ENCODE measurements at regions not wholly inside any gene's neighbourhood (a gene's known extent, or its start where the extent isn't known, plus 50 kb on each side); places are given as distances from the start of the nearest gene placed in this dataset.

GRCh38 chr15:53910852-53911251, 67.4 kb upstream of the UNC13C start (continued):
- no peak for TF ChIP-seq RFX5 (IDR thresholded peaks at IDR 0.05; ENCODE audit: low read depth, low read length)
- no peak for TF ChIP-seq NBN (IDR thresholded peaks at IDR 0.05)
- TF ChIP-seq ETV6 (conservative IDR thresholded peaks at IDR 0.05 in 1 of 2, IDR thresholded peaks at IDR 0.05 in 1 of 2; ENCODE audit: borderline replicate concordance in 1 of 2, low read depth in 1 of 2), result no peak
- no peak for TF ChIP-seq NR2C1 (IDR thresholded peaks at IDR 0.05)
- TF ChIP-seq ATF2 (IDR thresholded peaks at IDR 0.05; ENCODE audit: low read length), result no peak
- TF ChIP-seq SIN3A (IDR thresholded peaks at IDR 0.05; ENCODE audit: low read depth, low read length), result no peak
- TF ChIP-seq SMC3 (IDR thresholded peaks at IDR 0.05; ENCODE audit: borderline replicate concordance, low read length), result no peak
- no peak for TF ChIP-seq SIX5 (IDR thresholded peaks at IDR 0.05; ENCODE audit: low read depth, low read length, severe bottlenecking)
- TF ChIP-seq SPI1 (IDR thresholded peaks at IDR 0.05; ENCODE audit: borderline replicate concordance, insufficient read depth, low read depth, low read length), result no peak
- TF ChIP-seq SREBF1 (IDR thresholded peaks at IDR 0.05; ENCODE audit: low read length), result no peak
- TF ChIP-seq TCF7 (IDR thresholded peaks at IDR 0.05; ENCODE audit: borderline replicate concordance), result no peak
- TF ChIP-seq FOS (IDR thresholded peaks at IDR 0.05; ENCODE audit: borderline replicate concordance, extremely low read depth, insufficient read length), result no peak
- TF ChIP-seq CHD1 (IDR thresholded peaks at IDR 0.05; ENCODE audit: low read depth, low read length), result no peak

GRCh38 chr15:53910236-53910849, 67.9 kb upstream of the UNC13C start:
- H3K36me3 ChIP-seq (ENCODE audit: control insufficient read depth in 2 of 2, insufficient read depth in 2 of 2, low read length in 1 of 2), result no peaks in the 10 kb centered on the region
- no peak for ATAC-seq
- no peaks in the 10 kb centered on the region for H3K27me3 ChIP-seq (replicated peaks in 1 of 2; ENCODE audit: control insufficient read depth in 2 of 2, insufficient read depth in 2 of 2, low read length in 1 of 2)
- H2AFZ ChIP-seq (ENCODE audit: control insufficient read depth, low read depth, low read length), result no peak overlapping the region
- H4K20me1 ChIP-seq (ENCODE audit: control insufficient read depth, insufficient read depth), result no peaks in the 10 kb centered on the region
- no peaks in the 10 kb centered on the region for H3K9me3 ChIP-seq (replicated peaks; ENCODE audit: control insufficient read depth, insufficient read depth, low read length)
- no peak overlapping the region for H3K9ac ChIP-seq (ENCODE audit: control insufficient read depth, insufficient read depth, low read length)
- intact Hi-C loops (cut with micrococcal nuclease; ENCODE audit: unreplicated experiment), result no loop called here
- ChIA-PET POLR2A (no interaction called here), SMC1A (ENCODE audit: uncharacterized antibody, unreplicated experiment) (interaction anchor here (1.1 kb wide), 1 partner anchor 10 kb away, joined by 5 read pairs; no protein-coding TSS in a partner anchor), RAD21 (ENCODE audit: unreplicated experiment) (no interaction called here), CTCF (no interaction called here)
- WGBS (ENCODE audit: insufficient coverage, insufficient replicate concordance, low lambda C conversion rate, missing lambda C conversion rate), result 51% methylated on average over 12 of the region's 12 CpGs
- no peak overlapping the region for H3K4me2 ChIP-seq (ENCODE audit: control insufficient read depth, insufficient read depth)
- no peak overlapping the region for H3K27ac ChIP-seq (ENCODE audit: control insufficient read depth, insufficient read depth)
- in situ Hi-C loops (cut with MboI), result no loop called here
- no peaks in the 10 kb centered on the region for H3K4me1 ChIP-seq (ENCODE audit: control insufficient read depth, insufficient read depth, low read length)
- no peak overlapping the region for H3K4me3 ChIP-seq
- BruUV-seq (replicated peaks), result no TSS peak
- DNase-seq (ENCODE audit: low read depth, low spot score), result no peak
- H3K79me2 ChIP-seq (ENCODE audit: control insufficient read depth, insufficient read depth, low read length), result no peaks in the 10 kb centered on the region
- FAIRE-seq, result no peak
- no peak for TF ChIP-seq MYB (IDR thresholded peaks at IDR 0.05; ENCODE audit: borderline replicate concordance, low read depth, low read length)
- TF ChIP-seq WRNIP1 (IDR thresholded peaks at IDR 0.05; ENCODE audit: borderline replicate concordance, low read depth, low read length), result no peak
- no peak for TF ChIP-seq PML (IDR thresholded peaks at IDR 0.05; ENCODE audit: low read length)
- TF ChIP-seq SPI1 (IDR thresholded peaks at IDR 0.05; ENCODE audit: borderline replicate concordance, insufficient read depth, low read depth, low read length), result no peak
- no peak for TF ChIP-seq NFXL1 (IDR thresholded peaks at IDR 0.05; ENCODE audit: borderline replicate concordance)
- no peak for TF ChIP-seq TARDBP (IDR thresholded peaks at IDR 0.05; ENCODE audit: borderline replicate concordance)
- no peak for TF ChIP-seq MEF2A (IDR thresholded peaks at IDR 0.05; ENCODE audit: insufficient read depth, low read depth, low read length)
- no peak for TF ChIP-seq RB1 (IDR thresholded peaks at IDR 0.05; ENCODE audit: borderline replicate concordance)
- TF ChIP-seq HSF1 (IDR thresholded peaks at IDR 0.05; ENCODE audit: low read depth, low read length), result no peak
- TF ChIP-seq BRCA1 (IDR thresholded peaks at IDR 0.05; ENCODE audit: low read depth, low read length), result no peak
- no peak for TF ChIP-seq USF2 (IDR thresholded peaks at IDR 0.05; ENCODE audit: borderline replicate concordance, low read depth, low read length)

Data from GM12878 (cell line).